Lower leg skin (tissue), 3 donors: ENCODE measurements at regions not wholly inside any gene's neighbourhood (a gene's known extent, or its start where the extent isn't known, plus 50 kb on each side); places are given as distances from the start of the nearest gene placed in this dataset.

Experiments used
- POLR2A ChIP-seq, 2 donors: fragments of 450-650 bp; IDR thresholded peaks; one replicate each; pipeline ENCODE4 v1.6.1; 2016 to 2017; ENCODE audit warnings: antibody characterized with exemption in 2 of 2, mild to moderate bottlenecking in 1 of 2, moderate library complexity in 1 of 2
- TF ChIP-seq, protein P1 (sequence below), 3 donors: fragments of 450-650 bp; IDR thresholded peaks; one replicate each; pipeline ENCODE4 v1.5.1; 2016; ENCODE audit warnings: antibody characterized with exemption in 3 of 3, mild to moderate bottlenecking in 3 of 3, moderate library complexity in 2 of 3

DNA sequence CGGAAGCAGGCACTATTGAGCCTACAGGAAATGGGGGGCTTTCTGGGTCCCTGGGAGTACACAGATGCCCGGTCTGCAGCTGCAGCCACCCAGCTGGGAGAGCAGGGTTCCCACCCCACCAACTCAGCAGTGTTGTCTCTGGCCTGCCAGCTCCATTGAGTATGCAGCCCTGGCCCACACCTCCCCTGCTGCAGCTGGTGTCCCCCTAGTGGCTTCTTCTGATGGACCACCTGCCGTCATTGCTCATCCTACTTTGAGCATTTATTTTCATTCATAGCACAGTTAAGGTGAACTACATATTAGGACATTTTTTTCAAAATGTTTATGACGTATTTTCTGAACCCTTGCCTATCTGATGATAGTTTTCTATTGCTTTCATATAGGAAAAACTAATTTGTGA lies 189.8 kb upstream of the LYPLAL1 start:
- TF ChIP-seq, protein P1, sequence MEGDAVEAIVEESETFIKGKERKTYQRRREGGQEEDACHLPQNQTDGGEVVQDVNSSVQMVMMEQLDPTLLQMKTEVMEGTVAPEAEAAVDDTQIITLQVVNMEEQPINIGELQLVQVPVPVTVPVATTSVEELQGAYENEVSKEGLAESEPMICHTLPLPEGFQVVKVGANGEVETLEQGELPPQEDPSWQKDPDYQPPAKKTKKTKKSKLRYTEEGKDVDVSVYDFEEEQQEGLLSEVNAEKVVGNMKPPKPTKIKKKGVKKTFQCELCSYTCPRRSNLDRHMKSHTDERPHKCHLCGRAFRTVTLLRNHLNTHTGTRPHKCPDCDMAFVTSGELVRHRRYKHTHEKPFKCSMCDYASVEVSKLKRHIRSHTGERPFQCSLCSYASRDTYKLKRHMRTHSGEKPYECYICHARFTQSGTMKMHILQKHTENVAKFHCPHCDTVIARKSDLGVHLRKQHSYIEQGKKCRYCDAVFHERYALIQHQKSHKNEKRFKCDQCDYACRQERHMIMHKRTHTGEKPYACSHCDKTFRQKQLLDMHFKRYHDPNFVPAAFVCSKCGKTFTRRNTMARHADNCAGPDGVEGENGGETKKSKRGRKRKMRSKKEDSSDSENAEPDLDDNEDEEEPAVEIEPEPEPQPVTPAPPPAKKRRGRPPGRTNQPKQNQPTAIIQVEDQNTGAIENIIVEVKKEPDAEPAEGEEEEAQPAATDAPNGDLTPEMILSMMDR (IDR thresholded peaks at IDR 0.05) = no peak
- TF ChIP-seq POLR2A (IDR thresholded peaks at IDR 0.05) = no peak
